Panc1 (cell line): ENCODE measurements at regions not wholly inside any gene's neighbourhood (a gene's known extent, or its start where the extent isn't known, plus 50 kb on each side); places are given as distances from the start of the nearest gene placed in this dataset.
"Not testable (repeated sequence)": the region's sequence is repeated elsewhere in the genome, so short reads cannot be mapped to it uniquely, and the experiment has no call there.

ENCODE experiments used
- ATAC-seq: fragments of 200-7000 bp; cut with Tn5 transposase; 2 replicates; pipeline ENCODE4 v1.9.1; 2020; ENCODE audit warnings: mild to moderate bottlenecking, moderate library complexity
- BruUV-seq: library from RNA; stranded (reverse); fragments of 400-500 nt; replicated peaks from 2 replicates; lab custom pipeline; 2021; lab: Mats Ljungman, UMichigan
- CTCF ChIA-PET: fragments of 300-600 bp; sonication (Branson Sonifier 250); formaldehyde crosslinking; loops from one replicate; lab custom pipeline; 2022; ENCODE audit warnings: antibody characterized with exemption; lab: Charles Lee
- POLR2A ChIA-PET: fragments of 300-600 bp; sonication (Branson Sonifier 250); formaldehyde crosslinking; loops from one replicate; lab custom pipeline; 2022; ENCODE audit warnings: antibody characterized with exemption; lab: Charles Lee
- DNase-seq: peaks from one replicate; pipeline ENCODE4 v3.0.0-alpha.2; 2010; ENCODE audit warnings: low read depth, low spot score
- H3K27ac ChIP-seq: 2 replicates; pipeline ENCODE4 v1.5.1; 2011; ENCODE audit warnings: mild to moderate bottlenecking, low read length, inconsistent platforms
- H3K27me3 ChIP-seq: fragments of 200-500 bp; sonication (Bioruptor generic); 2 replicates; pipeline ENCODE4 v1.6.0; 2014; ENCODE audit warnings: low read length, inconsistent platforms; ENCODE audit not compliant: control insufficient read depth, insufficient read depth
- H3K36me3 ChIP-seq: fragments of 200-500 bp; sonication (Bioruptor generic); 2 replicates; pipeline ENCODE4 v1.5.1; 2014; ENCODE audit warnings: inconsistent platforms, mild to moderate bottlenecking, low read length, moderate library complexity; ENCODE audit not compliant: control insufficient read depth, insufficient read depth
- H3K4me1 ChIP-seq: 2 replicates; pipeline ENCODE4 v1.5.1; 2011; ENCODE audit warnings: inconsistent platforms, mild to moderate bottlenecking, low read length, moderate library complexity; ENCODE audit not compliant: control insufficient read depth, insufficient read depth
- H3K4me3 ChIP-seq, 2 experiments: 2 replicates each; pipeline ENCODE4 v1.5.1; 2011 to 2012; ENCODE audit warnings: low read depth in 2 of 2, low read length in 2 of 2, mild to moderate bottlenecking in 2 of 2, inconsistent platforms in 1 of 2, moderate library complexity in 1 of 2
- H3K9me3 ChIP-seq: fragments of 200-500 bp; sonication (Bioruptor generic); 2 replicates; pipeline ENCODE4 v1.5.1; 2014; ENCODE audit warnings: low read depth, mild to moderate bottlenecking, inconsistent platforms, low read length, moderate library complexity; ENCODE audit not compliant: control insufficient read depth, insufficient read depth
- CTCF ChIP-seq: fragments of 450-650 bp; IDR thresholded peaks from 2 replicates; pipeline ENCODE4 v1.5.1; 2017; ENCODE audit warnings: mild to moderate bottlenecking
- POLR2AphosphoS5 ChIP-seq: IDR thresholded peaks from 2 replicates; pipeline ENCODE4 v1.6.1; 2012; ENCODE audit warnings: mild to moderate bottlenecking, low read depth, low read length, moderate library complexity
- REST ChIP-seq, 2 experiments: IDR thresholded peaks; 2 replicates each; pipeline ENCODE4 v1.6.1; 2011 to 2012; ENCODE audit warnings: low read depth in 2 of 2, control low read depth in 1 of 2, low read length in 1 of 2, mild to moderate bottlenecking in 1 of 2, moderate library complexity in 1 of 2; ENCODE audit not compliant: insufficient read depth in 1 of 2
- SIN3A ChIP-seq: IDR thresholded peaks from 2 replicates; pipeline ENCODE4 v1.6.1; 2012; ENCODE audit warnings: low read depth, mild to moderate bottlenecking, low read length, moderate library complexity, borderline replicate concordance; ENCODE audit not compliant: insufficient read depth
- TCF7L2 ChIP-seq: IDR thresholded peaks from 2 replicates; pipeline ENCODE4 v1.6.1; 2011; ENCODE audit warnings: mild to moderate bottlenecking, low read depth, low read length, inconsistent platforms
- in situ Hi-C: cut with HindIII; loops from 2 replicates; pipeline ENCODE4 v1.10.0; 2016; ENCODE audit warnings: low sequenced_read_pairs, low pct_unique_long_range_greater_than_20kb
- intact Hi-C: fragments of 100-400 bp; cut with micrococcal nuclease; formaldehyde crosslinking; loops from one replicate; pipeline ENCODE4 v1.10.0; 2022; ENCODE audit not compliant: unreplicated experiment

GRCh38 chr19:14301150-14301549, 80.1 kb upstream of the ADGRE5 start:
- ATAC-seq (no peak), DNase-seq (no peak)
- in situ Hi-C loops = no loop called here
- ChIA-PET POLR2A (no interaction called here), CTCF (no interaction called here)
- TF ChIP-seq CTCF (no peak), POLR2AphosphoS5 (no peak), REST (IDR thresholded peaks at IDR 0.05; ENCODE audit: insufficient read depth in 1 of 2, low read depth in 2 of 2, low read length in 1 of 2) (no peak), SIN3A (no peak), TCF7L2 (no peak)
- H3K4me3 ChIP-seq = no peak overlapping the region
- no peaks in the 10 kb centered on the region for H3K4me1 ChIP-seq
- H3K9me3 ChIP-seq = no peaks in the 10 kb centered on the region
- no TSS peak for BruUV-seq
- no peaks in the 10 kb centered on the region for H3K27me3 ChIP-seq
- no peak overlapping the region for H3K27ac ChIP-seq
- intact Hi-C loops = no loop called here
- H3K36me3 ChIP-seq = no peaks in the 10 kb centered on the region

- no peak for TF ChIP-seq POLR2AphosphoS5
- TF ChIP-seq TCF7L2 = no peak
- no peak for TF ChIP-seq SIN3A
- TF ChIP-seq REST (IDR thresholded peaks at IDR 0.05; ENCODE audit: insufficient read depth in 1 of 2, low read depth in 2 of 2, low read length in 1 of 2) = no peak
- TF ChIP-seq CTCF = no peak
- no peaks in the 10 kb centered on the region for H3K27me3 ChIP-seq
- no peaks in the 10 kb centered on the region for H3K36me3 ChIP-seq
- intact Hi-C loops = no loop called here
- no peaks in the 10 kb centered on the region for H3K9me3 ChIP-seq
- no TSS peak for BruUV-seq
- H3K4me1 ChIP-seq = no peaks in the 10 kb centered on the region
- no peak overlapping the region for H3K4me3 ChIP-seq
- CTCF ChIA-PET = no interaction called here
- ATAC-seq = no peak
- POLR2A ChIA-PET = no interaction called here
- no peak for DNase-seq
- no peak overlapping the region for H3K27ac ChIP-seq
- in situ Hi-C loops = no loop called here
Measured at GRCh38 chr19:14300303-14300702, 80.9 kb upstream of the ADGRE5 start.

DNA sequence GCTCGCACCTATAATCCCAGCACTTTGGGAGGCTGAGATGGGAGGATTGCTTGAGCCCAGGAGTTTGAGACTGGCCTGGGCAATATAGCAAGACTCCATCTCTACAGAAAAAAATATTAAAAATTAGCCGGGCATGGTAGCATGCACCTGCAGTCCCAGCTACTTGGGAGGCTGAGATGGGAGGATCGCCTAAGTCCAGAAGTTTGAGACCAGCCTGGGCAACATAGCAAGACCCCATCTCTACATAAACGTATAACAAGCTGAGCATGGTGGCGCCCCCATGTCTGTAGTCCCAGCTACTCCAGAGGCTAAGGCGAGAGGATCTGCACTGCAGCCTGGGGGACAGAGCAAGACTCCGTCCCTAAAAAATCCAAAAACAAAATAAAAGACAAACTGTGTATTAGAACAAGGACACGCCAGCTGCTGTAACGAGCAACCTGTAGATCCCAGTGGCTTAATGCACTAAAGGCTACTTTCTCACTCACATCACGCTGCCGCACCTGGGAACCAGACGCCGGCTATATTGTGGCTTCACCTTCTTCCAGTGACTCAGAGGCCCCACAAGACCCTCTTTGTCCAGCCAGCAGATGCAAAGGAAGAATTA, 81.9 kb upstream of the ADGRE5 start:
- ATAC-seq, H3K27me3 ChIP-seq, H3K27ac ChIP-seq, in situ Hi-C loops, POLR2A ChIA-PET, DNase-seq, CTCF ChIA-PET, H3K4me1 ChIP-seq, intact Hi-C loops, H3K36me3 ChIP-seq, H3K9me3 ChIP-seq, BruUV-seq, H3K4me3 ChIP-seq: not testable (repeated sequence)
